Kidney tubule cell (primary cell): ENCODE measurements at regions not wholly inside any gene's neighbourhood (a gene's known extent, or its start where the extent isn't known, plus 50 kb on each side); places are given as distances from the start of the nearest gene placed in this dataset.
A peak's percentile ranks its signal among the peaks of the same experiment; 100 is the strongest.

Experiments
- DNase-seq: peaks from one replicate; pipeline ENCODE4 v3.0.0-alpha.2; 2018; ENCODE audit warnings: low spot score

DNA sequence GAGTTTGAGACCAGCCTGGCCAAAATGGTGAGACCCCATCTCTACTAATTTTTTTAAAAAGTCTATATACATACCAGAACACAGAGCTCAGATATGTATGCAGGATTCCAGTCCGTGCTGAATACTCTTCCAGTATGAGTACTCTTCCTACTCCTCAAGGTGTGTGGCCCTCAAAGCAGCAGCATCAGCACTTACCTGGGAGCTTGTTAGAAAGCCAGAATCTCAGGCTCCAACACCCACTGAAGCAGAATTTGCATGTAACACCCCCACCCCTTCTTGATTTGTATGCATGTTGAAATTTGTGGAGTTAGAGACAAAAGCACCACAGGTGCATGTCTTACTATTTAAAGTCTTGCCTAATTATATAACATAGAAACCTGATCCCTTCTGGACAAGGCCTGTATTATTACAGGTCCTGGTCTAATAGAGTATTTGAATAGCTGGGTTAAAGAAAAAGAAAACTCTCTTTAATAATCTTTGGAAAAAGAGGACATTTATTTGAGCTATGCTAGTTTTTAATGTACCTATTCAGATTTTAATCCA lies 50.3 kb upstream of the NFE2L2 start:
- DNase-seq: no peak

DNA sequence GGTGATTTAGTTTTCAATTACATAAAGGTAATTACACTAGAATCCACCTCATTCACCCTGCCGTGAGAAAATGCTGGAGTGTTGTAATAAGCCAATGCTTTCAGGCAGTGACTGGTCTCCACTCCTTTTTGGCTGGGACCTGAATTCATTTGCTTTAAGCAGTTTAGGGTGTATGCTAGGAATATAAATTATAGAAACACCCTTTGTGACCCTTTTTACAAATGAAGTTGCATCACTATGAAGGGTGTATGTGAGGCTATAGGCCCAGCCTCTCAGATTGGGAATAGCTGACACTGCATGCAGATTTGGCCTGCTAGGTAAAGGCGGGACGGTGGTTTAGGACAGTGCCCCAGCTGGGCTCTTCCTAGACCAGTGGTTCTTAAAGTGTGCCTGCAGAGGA lies 50.8 kb upstream of the NFE2L2 start:
- DNase-seq: no peak

DNA sequence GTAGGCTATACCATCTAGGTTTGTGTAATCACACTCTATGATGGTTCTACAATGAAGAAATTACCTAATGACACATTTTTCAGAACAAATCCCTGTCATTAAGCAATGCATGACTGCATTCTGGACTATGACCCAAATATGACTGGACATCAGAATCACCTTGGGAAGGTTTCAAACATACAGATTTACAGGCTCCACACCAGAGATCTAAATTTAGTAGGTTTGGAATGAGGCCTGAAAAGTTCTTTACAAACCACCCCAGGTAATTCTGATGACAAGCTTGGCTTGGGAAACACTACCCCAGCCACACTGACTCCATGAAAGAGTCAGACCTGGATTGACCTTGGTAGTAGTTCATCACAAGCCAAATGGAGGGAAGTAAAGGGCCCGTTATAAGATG lies 52.2 kb upstream of the NFE2L2 start:
- peak; percentile 35 for DNase-seq

DNA sequence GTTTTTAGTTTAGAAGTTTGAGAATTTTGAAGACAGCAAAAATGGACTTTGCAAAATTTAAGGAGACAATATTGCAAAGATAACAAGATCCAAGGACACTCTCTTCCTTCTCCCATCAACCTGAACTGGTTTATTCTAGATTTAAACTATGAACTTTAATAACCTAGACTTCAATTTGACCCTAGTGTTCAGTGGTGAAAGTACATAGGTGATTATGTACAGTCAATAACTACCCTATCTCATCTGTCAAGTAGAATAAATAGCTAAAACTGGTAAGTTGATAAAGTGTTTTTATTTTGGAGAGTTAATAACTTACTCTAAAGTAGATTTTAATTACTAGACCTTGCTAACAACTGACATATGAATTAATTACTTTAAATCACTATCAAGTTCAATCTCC lies 52.9 kb upstream of the NFE2L2 start:
- no peak for DNase-seq

DNA sequence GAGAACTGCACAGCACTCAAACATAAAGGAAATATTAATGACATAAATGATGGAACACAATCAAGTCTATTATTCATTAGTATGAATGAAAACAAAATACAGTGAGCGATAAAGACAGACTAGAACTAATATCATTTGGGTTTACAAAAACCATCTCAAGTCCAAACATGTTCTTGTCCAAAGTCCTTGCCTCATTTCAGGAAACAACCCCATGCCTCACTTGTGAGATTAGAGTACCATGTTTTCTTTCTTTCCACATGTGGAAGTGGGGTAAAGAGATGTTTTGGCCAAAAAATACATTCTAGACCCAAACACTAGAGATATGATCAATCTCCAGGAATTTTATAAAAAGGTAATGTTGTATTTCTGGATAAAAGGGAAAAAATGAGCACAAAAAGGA lies 53.3 kb upstream of the NFE2L2 start:
- no peak for DNase-seq

DNA sequence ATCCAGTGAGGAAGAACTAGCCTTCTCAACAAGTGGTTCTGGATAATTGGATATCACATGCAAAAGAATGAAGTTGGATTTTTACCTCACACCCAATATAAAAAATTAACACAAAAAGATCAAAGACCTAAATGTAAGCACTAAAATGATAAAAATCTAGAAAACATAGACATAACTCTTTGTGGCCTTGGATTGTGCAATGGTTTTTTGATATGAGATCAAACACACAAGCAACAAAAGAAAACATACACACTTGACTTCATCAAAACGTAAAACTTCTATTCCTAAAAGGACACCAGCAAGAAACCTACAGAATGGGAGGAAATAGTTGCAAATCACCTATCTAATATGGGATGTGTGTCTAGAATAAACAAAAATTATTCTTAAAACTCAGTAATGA lies 54.1 kb upstream of the NFE2L2 start:
- no peak for DNase-seq

DNA sequence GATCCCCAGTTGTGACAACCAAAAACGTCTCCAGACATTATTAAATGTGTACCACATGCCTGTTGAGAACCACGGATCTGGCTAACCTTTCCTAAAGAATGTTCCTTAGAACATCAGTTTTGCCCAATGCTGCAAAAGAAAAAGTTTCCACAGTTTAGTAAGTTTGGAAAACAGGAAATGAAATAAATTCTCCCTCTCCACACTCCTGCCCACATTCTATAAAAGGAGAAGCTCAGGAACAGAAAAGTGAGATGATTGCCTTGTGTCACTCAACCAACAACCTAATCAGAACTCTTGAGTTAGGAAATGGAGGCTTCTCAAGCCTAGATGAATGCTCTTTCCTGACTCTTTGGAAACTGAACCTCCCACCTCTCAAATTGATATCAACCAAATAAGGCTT lies 56.1 kb upstream of the NFE2L2 start:
- DNase-seq: no peak

DNA sequence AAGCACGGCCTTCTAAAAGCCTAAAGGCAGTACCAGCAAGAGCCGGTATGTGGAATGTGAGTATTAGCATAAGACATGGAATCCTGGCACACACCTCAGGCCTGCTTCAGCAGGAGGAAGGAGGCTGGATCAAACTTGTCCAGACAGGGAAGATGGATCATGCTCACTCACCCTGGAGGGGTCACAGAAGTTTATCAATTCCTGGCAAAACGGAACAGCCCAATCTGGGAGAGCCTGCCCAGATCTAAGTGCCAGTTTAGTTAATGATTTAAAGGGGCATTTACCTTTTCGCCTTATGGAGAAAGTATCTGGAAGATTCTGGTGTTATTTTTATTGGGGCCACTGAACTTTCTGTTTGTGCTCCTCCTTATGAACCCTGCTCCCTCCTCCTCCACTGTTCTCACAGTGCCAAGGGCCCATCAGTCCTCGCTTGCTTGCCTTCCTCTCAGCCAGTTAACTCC lies 58.3 kb upstream of the NFE2L2 start:
- peak; percentile 61 for DNase-seq

DNA sequence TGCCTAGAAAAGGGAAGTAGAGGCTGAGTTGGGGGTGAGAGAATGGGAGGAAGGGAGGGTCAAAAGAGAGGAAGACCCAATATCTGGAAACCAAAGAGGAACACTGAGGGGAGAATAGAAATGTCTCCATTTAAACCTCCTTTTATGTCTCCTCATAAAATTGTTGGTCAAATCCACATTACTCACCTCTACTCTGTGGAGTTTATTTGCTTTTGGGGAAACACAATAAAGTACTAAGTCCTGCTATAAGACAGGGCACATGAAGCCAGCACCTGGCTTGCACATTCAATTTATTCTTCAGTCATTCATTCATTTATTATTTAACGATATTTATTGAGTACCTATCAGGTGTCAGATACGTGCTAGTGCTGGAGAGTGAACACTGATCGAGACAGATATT lies 60.3 kb upstream of the NFE2L2 start:
- no peak for DNase-seq

DNA sequence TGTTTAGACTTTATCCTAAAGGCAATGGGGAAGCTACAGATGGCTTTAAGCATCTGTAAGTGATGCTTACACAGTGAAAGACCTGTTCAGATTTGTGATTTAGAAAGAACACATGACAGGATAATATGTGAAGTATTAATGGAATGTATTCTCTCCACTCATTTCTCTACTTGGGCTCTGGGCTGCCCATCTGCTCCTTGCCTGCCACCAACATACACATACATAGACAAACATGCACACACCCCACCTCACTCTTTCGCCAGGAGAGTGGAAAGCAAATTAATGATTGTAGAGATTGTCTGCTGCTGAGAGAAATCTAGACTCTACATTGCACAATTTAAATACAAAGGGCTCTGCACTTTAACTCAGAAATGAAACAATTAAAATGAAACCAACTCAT lies 61.0 kb upstream of the NFE2L2 start:
- DNase-seq: peak; percentile 61

DNA sequence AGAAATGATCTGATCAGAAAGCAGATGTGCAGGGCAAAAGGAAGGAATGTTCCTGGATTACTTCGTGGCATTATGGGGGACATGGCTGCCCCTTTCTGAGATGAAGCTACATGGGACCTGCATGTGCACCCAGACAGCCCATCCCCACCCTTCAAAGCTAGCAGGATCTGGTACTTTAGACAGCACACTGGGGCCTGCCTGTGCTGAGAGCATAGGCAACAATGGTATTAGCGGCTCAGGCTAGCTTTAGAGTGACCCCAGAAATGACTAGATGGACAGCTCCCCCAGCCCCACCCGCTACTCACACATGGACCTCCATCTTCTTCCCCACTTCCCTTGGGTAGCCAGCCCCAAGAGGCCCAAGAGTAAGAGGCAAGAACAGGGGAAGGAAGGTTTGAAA lies 61.5 kb upstream of the NFE2L2 start:
- no peak for DNase-seq

DNA sequence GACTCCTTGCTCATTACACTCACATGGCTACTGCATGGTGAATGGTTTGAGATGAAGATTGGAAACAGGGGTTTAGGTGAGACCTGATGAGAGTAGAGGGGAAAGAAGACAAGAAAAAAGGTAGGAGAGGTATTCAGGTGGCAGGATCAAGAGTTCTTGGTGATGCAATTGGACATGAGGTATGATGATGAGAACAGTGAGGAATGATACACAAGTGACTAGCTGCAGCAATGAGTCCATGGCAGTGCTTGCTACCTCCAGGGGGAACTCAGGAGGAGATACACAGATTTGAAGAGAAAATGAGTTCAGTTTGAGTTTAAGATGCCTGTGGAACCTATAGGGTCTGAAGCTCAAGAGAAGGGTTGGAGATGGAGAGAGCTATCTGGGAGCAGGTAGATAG lies 62.1 kb upstream of the NFE2L2 start:
- peak; percentile 29 for DNase-seq

DNA sequence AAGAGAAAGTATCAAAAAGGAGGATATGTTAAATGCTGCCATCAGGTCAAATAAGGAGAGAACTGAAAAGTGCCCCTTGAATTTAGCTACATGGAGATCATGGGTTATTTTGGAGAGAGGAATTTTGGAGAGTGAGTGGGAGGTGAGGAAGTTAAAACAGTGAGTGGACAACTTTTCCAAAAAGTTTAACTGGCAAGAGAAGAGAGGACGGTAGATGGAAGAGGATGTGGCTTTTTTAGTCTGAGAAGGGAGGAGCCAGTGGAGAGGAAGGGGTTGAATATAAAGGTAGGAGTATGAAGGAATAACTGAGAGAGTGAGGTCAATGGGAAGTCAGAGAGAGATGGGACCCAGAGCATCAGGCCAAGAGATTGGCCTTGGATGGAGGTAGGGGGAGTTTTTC lies 62.5 kb upstream of the NFE2L2 start:
- no peak for DNase-seq

DNA sequence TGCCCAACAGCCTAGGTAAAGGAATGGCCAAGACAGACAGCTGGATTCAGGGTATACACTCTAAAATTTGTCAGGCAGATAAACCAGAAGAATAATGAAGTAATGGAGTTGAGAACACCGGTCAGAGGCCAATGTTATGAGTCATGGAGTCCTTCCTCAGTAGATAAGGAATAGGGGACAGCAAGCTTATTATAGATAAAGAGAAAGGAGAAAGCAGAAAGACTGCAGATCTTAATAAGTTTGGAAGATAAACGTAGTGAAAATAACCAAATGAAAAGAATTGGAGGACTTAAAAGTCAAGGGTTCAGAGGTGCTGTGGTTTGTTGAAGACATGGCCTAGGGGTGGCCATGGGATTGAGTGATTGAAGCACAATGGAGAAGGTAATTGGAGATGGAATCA lies 63.5 kb upstream of the NFE2L2 start:
- no peak for DNase-seq

DNA sequence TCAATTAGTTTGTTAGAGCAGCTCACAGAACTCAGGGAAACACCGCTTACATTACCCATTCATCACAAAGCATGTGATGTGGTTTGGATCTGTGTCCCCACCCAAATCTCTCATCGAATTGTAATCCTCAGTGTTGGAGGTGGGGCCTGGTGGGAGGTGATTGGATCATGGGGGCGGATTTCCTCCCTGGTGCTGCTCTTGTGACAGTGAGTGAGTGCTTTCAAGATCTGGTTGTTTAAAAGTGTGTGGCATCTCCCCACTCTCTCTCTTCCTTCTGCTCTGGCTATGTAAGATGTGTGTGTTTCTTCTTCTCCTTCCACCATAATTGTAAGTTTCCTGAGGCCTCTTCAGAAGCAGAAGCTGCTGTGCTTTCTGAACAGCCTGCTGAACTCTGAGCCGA lies 63.5 kb upstream of the AGPS start:
- no peak for DNase-seq

DNA sequence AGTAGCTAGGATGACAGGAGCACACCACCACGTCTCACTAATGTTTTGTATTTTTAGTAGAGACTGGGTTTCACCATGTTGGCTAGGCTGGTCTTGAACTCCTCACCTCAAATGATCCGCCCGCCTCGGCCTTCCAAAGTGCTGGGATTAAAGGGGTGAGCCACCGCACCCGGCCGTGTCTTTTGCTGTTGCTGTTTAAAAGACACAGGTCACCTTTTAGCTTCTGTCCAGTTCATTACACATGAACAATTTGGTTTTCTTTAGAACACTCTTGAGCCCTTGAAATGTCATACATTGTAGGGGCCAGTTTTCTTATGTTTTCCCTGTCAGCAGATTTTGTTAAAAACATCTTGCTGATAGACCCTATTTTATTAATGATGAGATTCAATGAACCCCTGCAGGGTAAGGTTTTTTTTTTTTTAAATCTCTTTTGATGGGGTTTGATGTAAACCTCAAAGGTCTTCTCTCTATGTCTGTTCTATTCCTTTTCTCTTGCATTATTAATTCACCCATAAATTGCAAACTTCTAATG lies 61.0 kb upstream of the AGPS start:
- no peak for DNase-seq

DNA sequence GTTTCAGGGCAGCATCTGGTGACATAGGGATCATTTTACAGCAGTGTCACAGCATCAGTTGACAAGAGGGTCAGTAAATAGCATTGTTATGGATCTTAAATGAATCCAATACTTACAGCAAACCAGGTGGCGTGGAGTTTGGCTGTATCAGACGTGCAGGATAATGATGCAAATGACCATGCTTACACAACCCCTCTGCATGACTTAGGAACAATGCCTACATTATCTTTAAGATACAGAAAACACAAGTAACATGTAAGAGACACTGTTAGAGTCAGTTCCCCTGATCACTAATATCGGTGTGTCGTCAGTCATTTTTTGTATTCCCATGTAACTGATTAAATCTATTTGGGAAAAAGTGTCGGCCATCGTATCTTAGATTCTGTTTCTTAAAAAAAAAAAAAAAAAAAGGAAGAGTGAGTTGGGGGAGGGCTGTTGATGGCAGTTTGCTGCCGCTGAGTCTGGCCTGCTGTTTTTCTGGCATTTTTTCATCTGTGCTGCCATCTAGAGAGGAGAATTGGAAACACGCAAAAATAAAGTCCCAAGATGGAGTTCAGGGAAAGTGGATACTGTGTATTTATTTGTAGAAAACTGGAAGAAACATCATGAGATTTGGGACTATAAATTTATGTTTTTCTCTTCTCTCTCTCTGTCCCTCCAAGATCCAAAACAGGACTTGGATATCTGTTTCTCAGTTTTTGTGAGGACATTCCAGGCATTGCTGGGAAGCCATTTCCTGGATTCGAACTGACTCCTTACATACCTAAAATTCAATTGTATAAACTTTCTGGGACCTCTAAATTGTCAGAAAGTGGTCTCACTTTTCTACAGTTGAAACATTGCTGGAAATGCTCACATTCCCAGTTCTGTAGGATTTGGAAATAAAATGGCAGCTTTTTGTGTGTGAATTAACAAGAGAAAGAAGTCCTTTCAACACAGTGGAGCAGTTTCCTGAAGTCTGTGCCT lies 60.3 kb upstream of the AGPS start:
- DNase-seq: peak; percentile 76

DNA sequence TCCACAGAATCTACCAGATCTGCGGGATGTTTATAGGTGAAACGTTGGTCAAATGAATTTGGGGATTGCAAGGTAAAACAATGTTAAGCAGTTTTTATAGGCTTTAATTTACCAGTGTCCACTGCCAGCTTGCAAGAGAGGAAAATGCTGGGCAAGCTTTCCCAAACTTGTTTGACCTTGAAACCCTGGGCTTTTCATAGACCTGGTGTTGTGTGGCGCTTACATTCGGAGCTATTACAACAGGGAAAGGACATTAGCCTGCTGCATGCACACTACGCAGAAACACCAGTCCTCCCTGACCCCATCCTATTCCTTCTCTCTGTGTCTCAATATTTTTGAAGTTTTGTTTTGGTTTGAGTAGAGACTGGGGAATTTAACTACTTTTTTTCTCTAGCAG lies 59.6 kb upstream of the AGPS start:
- DNase-seq: no peak

DNA sequence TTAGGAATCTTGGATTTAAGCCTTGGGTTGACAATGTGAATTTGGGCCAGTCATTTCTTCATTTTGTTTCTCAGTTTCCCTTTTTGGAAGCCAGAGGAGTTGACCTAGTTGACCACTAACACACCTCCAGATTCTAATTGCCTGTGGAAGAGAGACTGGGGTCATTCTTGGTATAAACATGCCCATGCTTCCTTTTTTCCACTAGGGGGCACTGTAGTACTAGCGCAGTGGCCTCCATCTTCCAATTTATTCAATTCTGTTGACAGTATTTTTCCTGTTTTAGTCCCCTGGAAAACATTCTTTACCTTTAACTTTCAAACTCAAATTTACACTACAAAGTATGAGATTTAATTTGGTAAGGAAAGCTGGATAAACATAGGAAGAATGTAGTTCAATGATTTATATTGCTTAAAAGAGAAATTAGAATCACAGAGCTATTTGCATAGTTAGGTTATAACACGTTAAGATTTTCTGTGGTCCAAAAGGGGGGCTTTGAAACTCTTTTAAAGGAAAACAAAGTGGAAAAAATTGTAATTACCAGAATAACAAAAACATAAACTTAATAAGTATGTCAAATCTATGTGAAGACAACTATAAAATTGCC lies 57.5 kb upstream of the AGPS start:
- DNase-seq: peak; percentile 69

DNA sequence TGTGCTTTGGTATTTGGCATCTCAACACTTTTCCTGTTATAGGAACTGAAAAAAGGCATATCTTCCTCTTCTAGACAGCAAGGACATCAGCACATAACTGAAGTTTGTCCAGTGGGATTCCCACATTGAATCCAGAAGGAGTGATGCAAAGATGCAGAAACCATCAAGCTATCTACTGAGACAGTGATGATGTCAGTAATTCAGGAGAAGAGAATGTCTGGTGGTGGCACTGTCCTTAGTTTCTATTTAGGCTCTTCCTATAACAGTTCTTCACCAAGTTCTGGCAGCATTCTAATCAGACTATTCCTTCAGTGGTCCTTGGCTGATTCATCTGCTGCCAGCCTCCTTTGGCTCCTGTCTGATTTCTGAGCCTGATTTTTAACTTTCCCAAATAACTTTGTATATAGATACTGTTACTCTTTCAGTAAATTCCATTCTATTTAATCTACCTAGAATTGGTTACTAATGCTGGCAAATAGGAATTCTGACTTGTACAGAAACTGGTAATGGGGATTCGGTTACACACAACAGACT lies 56.6 kb upstream of the AGPS start:
- peak; percentile 55 for DNase-seq

DNA sequence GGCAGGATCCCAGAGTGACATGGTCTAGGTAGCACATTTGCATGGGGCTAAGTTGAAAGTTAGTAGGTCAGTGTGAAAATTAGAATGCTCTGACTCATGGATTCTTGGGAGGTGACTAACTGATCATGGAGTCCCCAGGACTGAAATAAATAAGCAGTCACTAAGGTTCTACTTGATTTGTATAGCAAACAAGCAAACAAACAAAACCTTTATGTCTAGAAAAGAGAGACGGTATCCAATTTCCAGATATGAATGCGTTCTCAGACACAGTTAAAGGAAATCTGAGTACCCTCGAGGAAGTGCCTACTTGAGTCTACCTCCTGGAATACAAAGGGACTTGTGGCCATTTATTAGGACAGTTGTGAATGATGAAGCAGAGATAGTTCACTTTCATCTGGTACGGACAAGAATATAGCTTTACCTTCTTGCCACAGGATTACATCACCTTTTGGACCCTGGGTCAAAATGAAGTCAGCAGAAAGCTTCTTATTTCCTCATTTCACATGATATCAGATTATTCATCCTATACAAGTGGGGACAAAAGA lies 54.3 kb upstream of the AGPS start:
- peak; percentile 94 for DNase-seq

DNA sequence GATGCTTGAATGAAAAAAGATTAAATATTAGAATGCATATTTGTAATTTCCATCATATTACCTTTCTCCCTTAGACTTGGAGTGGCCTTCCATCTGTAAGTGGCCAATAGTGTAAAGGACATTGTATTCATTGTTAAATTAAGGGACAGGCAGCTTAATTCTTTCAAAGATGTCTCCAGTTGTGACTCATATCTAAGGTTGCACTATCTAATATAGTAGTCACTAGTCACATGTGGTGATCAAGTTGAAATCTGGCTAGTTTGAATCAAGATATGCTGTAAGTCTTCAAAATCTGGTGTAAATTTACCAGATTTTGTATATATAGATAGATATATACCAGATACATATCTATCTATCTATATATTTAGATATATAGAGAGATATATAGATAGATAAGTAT lies 52.4 kb upstream of the AGPS start:
- peak; percentile 38 for DNase-seq

DNA sequence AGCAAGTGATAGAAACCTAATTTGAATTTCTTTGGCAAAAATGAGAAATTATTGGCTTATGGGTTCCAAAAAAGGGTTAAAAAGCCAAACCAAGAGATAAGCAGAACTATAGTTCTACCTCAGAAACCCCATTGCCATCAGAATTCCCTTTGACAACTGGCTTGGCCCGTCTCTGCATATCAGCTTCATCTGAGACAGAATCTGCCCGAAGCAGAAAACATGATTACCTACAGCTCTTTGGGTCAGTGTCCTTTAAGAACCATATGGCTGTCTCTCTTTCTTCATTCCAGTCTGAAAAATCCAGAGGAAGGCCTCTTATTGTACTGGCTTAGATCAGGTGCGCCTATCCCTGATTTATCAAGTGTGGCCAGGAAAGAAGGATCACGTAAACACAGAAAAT lies 49.8 kb upstream of the AGPS start:
- no peak for DNase-seq
